Hindlimb muscle (tissue), 1 donor: ENCODE measurements at regions not wholly inside any gene's neighbourhood (a gene's known extent, or its start where the extent isn't known, plus 50 kb on each side); places are given as distances from the start of the nearest gene placed in this dataset.

Experiments used
- DNase-seq: peaks from one replicate; pipeline ENCODE4 v3.0.0-alpha.2; 2013

DNA sequence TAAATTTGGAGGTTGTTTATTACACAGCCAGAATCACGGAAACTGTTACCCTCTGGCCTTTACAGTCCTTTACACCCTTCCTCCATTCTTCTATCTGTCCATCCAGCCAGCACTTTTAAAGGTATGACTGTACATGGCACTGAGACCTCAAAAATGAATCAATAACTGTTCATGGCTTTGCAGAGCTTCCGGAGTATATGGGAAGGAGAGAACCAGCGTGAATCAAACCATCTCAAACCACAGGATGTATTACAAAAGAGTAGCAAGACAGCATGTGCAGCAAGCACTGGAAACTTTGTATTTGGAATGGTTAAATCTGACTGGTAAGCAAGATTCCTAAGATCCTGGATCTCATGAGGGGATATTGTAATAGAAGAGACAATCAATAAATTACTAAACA is 228.5 kb upstream of the CASK start:
- no peak for DNase-seq

DNA sequence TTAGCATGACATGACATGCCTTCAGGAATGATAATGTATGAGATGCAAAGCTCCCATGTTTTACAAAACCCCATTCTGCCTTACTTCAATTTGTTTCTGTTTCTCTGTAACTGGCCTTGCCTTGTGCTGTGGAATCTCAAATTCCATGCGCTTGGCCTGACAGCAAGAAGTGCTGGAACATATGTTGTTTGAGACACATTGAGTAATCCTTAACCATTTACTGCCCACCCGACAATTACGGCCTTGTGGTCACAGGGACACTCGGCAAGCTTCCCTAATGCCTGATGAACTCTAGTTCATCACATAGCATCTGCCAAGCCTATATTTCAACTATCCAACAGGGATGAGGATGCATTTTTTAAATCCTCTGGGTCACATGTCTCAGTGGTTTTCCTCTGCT is 226.4 kb upstream of the CASK start:
- peak; percentile 41 for DNase-seq

- no peak for DNase-seq
These were observed 225.9 kb upstream of the CASK start for GRCh38 chrX:42149281-42149680.

GRCh38 chrX:42143866-42144592 is 220.7 kb upstream of the CASK start:
- DNase-seq, result peak; percentile 46

DNA sequence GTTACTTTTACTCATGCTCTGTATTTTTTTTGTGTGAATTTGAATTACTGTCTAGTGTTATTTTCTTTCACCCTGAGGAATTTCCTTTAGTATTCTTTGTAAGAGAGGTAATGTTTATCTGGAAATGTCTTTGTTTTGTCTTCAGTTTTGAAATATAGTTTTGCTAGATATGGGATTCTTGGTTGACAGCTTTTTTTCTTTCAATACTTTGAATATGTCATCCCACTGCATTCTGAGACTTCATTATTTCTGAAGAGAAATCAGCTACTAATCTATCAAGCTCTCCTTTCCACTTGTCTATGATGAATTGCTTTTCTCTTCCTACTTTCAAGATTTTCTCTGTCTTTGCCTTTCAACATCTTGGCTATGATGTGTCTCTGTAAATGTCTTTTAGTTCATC is 217.0 kb upstream of the CASK start:
- DNase-seq, result no peak

- no peak for DNase-seq
These were observed 212.4 kb upstream of the CASK start for GRCh38 chrX:42135583-42136228.

DNA sequence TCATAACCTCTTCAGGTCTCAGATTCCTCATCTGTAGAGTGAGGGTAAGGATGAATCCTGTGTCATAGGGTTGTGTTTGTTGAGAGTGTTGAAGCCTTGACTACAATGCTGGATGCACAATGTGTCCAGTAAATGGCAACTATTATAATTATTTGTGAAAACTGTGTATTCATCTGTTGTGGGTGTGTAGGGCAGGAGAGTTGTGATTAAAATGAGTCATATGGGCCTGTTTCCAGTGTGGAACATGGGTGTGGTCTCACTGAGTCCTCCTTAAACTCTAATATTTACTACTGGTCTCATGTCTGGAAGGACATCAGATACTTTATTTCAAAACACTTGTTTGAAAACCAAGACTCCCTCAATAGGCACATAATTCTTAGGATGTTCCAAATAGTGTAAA is 208.5 kb upstream of the CASK start:
- no peak for DNase-seq

GRCh38 chrX:42129022-42129940 is 205.9 kb upstream of the CASK start:
- no peak for DNase-seq

- no peak for DNase-seq
These were observed 205.2 kb upstream of the CASK start for GRCh38 chrX:42128587-42128986.

DNA sequence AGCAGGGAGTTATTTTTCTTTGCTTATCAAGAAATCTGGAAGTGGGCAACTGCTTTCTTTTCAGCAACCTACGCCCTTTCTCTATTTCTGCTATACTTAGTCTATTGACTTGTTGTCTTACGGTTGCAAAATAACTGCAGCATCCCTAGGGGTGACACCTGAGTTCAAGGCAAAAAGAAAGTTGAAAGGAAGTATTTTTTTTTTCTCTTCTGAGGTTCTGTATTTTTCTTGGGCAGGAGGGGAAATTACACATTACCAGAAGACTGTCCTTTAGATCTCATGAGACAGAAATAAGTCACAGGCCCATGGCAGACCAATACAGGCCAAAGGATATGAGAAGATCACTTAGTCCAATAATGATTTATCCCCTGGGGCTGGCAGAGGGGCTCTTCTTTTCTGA is 204.7 kb upstream of the CASK start:
- no peak for DNase-seq

DNA sequence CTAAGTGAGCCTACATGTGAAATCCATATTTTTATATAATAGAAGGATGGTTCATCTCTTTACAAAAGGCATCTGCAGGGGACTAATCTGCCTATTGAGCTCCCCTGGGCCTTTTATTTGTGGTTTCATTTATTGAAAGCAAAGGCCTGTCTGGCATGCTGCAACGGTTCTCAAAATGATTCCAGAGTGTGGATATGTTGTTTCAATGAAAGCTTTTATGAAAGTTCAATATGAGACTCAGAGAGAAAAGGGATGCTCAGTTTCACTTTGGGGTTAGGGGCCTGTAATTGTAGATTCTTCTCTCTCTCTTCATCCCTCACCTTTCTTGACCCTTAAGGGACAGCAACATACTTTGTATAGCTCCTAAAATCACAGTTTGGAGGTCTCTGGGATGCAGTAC is 204.2 kb upstream of the CASK start:
- no peak for DNase-seq

- no peak for DNase-seq
These were observed 200.0 kb upstream of the CASK start for GRCh38 chrX:42123369-42123768.

DNA sequence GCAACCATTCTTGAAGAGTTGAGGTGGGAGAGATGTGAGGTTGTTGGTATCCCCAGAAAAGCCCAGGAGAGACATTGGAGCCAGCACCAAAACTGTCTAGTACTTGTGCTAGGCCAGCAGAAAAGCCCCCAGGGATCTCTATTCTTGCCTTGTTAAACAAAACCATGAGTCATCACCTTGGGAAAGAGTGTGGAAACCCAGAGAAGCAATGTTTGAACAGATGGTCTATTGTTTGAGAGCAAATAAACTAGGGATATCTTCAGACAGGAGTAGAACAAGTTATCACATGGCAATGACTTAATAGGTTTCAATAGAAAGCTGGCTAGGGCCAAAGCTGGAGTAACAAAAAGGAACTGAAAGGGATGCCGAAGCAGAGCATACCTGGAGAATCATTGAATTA is 195.7 kb upstream of the CASK start:
- DNase-seq, result no peak

GRCh38 chrX:42117318-42117717 is 194.0 kb upstream of the CASK start:
- DNase-seq, result no peak

- DNase-seq, result no peak
These were observed 186.1 kb upstream of the CASK start for GRCh38 chrX:42109428-42109827.

DNA sequence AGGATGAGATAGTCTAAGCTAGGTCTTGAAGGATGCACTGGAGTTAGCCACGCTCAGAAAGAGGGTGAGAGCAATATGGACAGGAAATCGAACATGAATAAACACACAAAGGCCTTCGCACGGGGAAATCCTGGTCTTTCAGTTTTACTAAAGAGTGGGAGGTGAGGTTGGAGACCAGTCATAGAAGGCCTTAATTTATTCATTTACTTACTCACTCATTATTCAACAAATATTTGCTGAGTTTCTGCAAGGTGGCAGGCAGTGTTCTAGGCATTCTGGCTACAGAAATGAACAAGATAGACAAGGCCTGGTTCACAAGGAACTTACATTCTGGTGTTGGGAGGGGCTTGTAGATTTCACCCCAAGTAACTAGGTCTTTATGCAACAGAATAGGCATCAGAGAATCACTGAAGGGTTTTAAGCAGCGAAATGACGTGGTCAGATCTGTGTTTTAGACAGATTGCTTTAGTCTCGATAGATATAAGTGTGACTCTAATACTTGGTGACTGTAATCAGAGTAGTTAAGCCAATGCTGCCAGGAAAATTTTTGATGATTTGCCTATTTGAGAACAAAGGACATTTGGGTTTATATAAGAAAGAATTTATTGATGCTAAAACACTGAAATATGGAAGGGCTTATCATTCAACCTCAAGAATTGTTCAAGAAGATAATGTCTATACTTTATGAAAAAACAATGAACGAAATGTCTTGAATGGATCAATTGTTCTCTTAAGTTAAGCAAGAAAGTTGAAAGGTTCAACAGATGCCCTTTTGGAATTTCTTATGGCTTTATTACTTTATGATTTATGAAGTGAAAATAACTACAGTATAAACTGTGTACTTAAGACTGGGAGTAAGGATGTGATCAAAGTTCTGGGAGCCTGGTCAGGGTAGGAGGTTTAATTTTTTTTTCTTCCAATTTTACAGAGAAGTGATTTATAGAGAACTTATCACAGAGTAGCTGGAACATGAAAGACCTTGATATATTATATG is 184.4 kb upstream of the CASK start:
- no peak for DNase-seq

DNA sequence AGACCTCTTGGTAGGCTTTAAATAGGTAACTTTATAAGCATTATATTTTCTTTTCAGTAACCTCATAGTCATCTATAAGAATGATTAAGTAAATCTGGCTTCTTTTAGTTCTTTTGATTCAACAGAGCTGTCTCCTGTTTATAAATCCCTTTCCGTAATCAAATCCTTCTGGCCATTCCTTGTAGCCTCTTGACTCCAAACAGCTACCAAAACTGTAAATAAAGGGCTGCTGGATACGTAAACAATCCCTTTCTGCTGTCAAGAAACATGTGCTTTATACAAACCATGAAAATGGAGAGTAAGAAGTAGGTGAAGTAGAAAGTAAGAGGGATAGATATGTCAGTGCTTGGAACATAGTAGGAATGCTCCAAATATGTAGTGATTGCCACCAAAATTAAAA is 183.2 kb upstream of the CASK start:
- no peak for DNase-seq

DNA sequence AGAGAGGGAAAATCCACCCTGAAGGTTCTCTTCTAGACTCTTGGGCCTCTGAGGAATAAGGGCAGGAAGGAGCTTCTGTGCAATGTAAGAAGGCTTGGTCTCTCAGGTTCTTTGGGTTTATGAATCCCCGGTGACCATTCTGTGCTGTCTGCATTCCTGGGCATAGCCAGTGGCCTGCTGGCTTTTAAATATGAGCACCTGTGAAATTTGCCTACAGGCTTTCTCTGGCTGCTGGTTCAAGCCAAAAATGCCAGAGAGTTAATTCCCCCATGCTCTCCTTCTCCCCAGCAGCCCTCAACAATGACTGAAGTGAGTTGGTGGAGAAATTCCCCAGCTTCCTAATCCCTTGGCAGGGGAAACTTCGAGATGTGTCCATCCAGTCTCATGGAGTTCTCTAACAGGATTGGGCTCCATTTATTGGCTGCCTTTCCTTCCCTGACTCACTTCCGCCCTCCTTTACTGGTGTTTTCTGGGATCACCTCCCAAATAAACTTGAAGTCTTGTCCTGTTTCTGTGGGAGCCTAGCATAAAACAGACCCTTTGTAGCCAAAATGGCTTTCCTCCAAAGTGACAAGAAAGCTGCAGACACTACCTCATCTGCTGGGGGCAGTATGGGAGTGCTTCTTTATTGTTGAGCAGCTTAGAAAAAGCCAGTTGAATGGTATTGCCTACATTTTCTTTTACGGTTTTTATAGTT is 179.4 kb upstream of the CASK start:
- no peak for DNase-seq

- DNase-seq, result peak; percentile 11
These were observed 175.5 kb upstream of the CASK start for GRCh38 chrX:42098900-42099299.

DNA sequence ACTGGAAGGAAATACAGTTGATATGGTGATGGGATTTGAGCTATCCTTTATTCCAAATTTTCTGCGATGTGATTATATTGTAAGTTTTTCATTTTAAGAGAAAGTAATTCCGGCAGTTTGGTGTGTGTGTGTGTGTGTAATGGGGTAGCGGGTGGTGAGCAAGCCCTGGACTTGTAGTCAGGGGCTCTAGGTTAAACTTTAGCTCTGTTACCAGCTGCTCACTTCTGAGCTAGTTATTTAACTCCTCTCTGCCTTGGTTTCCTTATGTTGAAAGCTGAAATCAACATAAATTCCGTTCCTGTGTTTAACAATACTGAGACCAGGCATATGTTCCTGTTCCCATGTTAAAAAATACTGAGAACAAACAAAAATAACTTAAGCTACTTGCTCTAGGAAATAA is 174.1 kb upstream of the CASK start:
- DNase-seq, result no peak

GRCh38 chrX:42096265-42096920 is 173.0 kb upstream of the CASK start:
- no peak for DNase-seq
